Hematopoietic multipotent progenitor cell treated with erythropoietin and hydrocortisone succinate and interleukin-3 and kit ligand, for 8 days (in vitro differentiated cells): ENCODE measurements at regions not wholly inside any gene's neighbourhood (a gene's known extent, or its start where the extent isn't known, plus 50 kb on each side); places are given as distances from the start of the nearest gene placed in this dataset.
"Not testable (repeated sequence)": the region's sequence is repeated elsewhere in the genome, so short reads cannot be mapped to it uniquely, and the experiment has no call there.

Experiments used
- DNase-seq: peaks from one replicate; pipeline ENCODE4 v3.0.0-alpha.2; 2015

- peak; percentile 14 for DNase-seq
Measured at GRCh38 chr4:81314196-81314896, 99.3 kb upstream of the PRKG2 start.

GRCh38 chr4:81307991-81308390, 93.0 kb upstream of the PRKG2 start:
- DNase-seq, result no peak

GRCh38 chr4:81304871-81305270, 89.8 kb upstream of the PRKG2 start:
- DNase-seq, result no peak

DNA sequence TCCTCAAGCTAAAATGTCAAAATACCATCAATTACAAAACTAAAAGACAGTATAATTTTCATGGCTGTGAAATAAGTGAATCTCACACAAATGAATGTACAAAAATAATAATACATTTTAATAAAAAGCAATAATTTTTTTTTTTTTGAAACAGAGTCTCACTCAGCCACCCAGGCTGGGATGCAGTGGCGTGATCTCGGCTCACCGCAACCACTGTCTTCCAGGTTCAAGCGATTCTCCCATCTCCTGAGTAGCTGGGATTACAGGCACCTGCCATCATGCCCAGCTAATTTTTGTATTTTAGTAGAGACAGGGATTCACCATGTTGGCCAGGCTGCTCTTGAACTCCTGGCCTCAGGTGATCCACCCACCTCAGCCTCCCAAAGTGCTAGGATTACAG, 85.3 kb upstream of the PRKG2 start:
- DNase-seq, result not testable (repeated sequence)

GRCh38 chr4:81290813-81291212, 75.8 kb upstream of the PRKG2 start:
- DNase-seq, result no peak

GRCh38 chr4:81287101-81287500, 72.1 kb upstream of the PRKG2 start:
- no peak for DNase-seq

- no peak for DNase-seq
Measured at GRCh38 chr4:81282131-81282530, 67.1 kb upstream of the PRKG2 start.

DNA sequence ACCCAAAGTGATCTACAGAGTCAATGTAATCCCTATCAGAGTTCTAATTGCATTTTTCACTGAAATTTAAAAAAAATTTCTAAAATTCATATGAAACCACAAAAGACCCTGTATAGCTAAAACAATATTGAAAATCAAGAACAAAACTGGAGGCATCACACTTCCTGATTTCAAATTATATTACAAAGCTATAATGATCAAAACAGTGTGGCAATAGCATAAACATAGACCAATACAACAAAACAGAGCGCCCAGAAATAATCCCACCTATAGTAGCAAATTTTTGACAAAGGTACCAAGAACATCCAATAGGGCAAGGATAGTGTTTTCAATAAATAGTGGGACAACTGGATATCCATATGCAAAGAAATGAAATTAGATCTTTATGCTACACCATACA, 59.4 kb upstream of the PRKG2 start:
- no peak for DNase-seq

- peak; percentile 50 for DNase-seq
Measured at GRCh38 chr4:81272671-81273070, 57.6 kb upstream of the PRKG2 start.
